ENCODE measurements at regions not wholly inside any gene's neighbourhood (a gene's known extent, or its start where the extent isn't known, plus 50 kb on each side); places are given as distances from the start of the nearest gene placed in this dataset.

- no peaks in the 10 kb centered on the region for H3K4me1 ChIP-seq (ENCODE audit: control insufficient read depth, extremely low read depth, insufficient read depth, low read length)
These were observed 95.4 kb upstream of the CADPS start for GRCh38 chr3:62970648-62971047.

GRCh38 chr3:62975566-62975965 is 100.3 kb upstream of the CADPS start:
- Histone ChIP-seq H4K20me1 (ENCODE audit: control insufficient read depth, extremely low read depth, insufficient read depth, low read length) (no peaks in the 10 kb centered on the region), H3K4me1 (ENCODE audit: control insufficient read depth, extremely low read depth, insufficient read depth, low read length) (no peaks in the 10 kb centered on the region), H3K4me2 (ENCODE audit: extremely low read depth, insufficient read depth, low read length) (no peak overlapping the region), H2AFZ (ENCODE audit: low read length) (no peak overlapping the region), H3K36me3 (ENCODE audit: control insufficient read depth, insufficient read depth, low read length) (no peaks in the 10 kb centered on the region), H3K9ac (ENCODE audit: insufficient read depth, low read length) (no peak overlapping the region), H3K27me3 (ENCODE audit: control insufficient read depth, insufficient read depth, low read length) (no peaks in the 10 kb centered on the region), H3K27ac (ENCODE audit: insufficient read depth, low read length) (no peak overlapping the region), H3K9me3 (ENCODE audit: control insufficient read depth, insufficient read depth, low read depth, low read length) (no peaks in the 10 kb centered on the region), H3K79me2 (ENCODE audit: control insufficient read depth, insufficient read depth, low read length) (no peaks in the 10 kb centered on the region), H3K4me3 (replicated peaks in 1 of 4; ENCODE audit: control extremely low read depth in 1 of 4, insufficient read depth in 1 of 4, low read depth in 3 of 4, low read length in 4 of 4) (no peak overlapping the region)
- no peak for TF ChIP-seq CTCF (conservative IDR thresholded peaks at IDR 0.05 in 1 of 2, IDR thresholded peaks at IDR 0.05 in 1 of 2; ENCODE audit: low read depth in 1 of 2, low read length in 2 of 2)
- TF ChIP-seq EZH2 (IDR thresholded peaks at IDR 0.05; ENCODE audit: low read length, missing control alignments), result no peak
- no peak for DNase-seq (ENCODE audit: low read depth in 2 of 2)

More at GRCh38 chr3:62970648-62971047, 95.4 kb upstream of the CADPS start:
- Histone ChIP-seq H3K27ac (ENCODE audit: insufficient read depth, low read length) (no peak overlapping the region), H3K4me2 (ENCODE audit: extremely low read depth, insufficient read depth, low read length) (no peak overlapping the region), H4K20me1 (ENCODE audit: control insufficient read depth, extremely low read depth, insufficient read depth, low read length) (no peaks in the 10 kb centered on the region), H3K9ac (ENCODE audit: insufficient read depth, low read length) (no peak overlapping the region), H3K9me3 (ENCODE audit: control insufficient read depth, insufficient read depth, low read depth, low read length) (no peaks in the 10 kb centered on the region), H3K79me2 (ENCODE audit: control insufficient read depth, insufficient read depth, low read length) (no peaks in the 10 kb centered on the region), H2AFZ (ENCODE audit: low read length) (no peak overlapping the region), H3K27me3 (ENCODE audit: control insufficient read depth, insufficient read depth, low read length) (no peaks in the 10 kb centered on the region), H3K4me3 (replicated peaks in 1 of 4; ENCODE audit: control extremely low read depth in 1 of 4, insufficient read depth in 1 of 4, low read depth in 3 of 4, low read length in 4 of 4) (no peak overlapping the region), H3K36me3 (ENCODE audit: control insufficient read depth, insufficient read depth, low read length) (no peaks in the 10 kb centered on the region)
- peak in 1 of 2 donors; percentile 22 for DNase-seq (ENCODE audit: low read depth in 2 of 2)
- TF ChIP-seq CTCF (conservative IDR thresholded peaks at IDR 0.05 in 1 of 2, IDR thresholded peaks at IDR 0.05 in 1 of 2; ENCODE audit: low read depth in 1 of 2, low read length in 2 of 2), result no peak
- TF ChIP-seq EZH2 (IDR thresholded peaks at IDR 0.05; ENCODE audit: low read length, missing control alignments), result no peak

GRCh38 chr3:62981962-62982361 is 106.7 kb upstream of the CADPS start:
- Histone ChIP-seq H3K27ac (ENCODE audit: insufficient read depth, low read length) (no peak overlapping the region), H3K36me3 (ENCODE audit: control insufficient read depth, insufficient read depth, low read length) (no peaks in the 10 kb centered on the region), H4K20me1 (ENCODE audit: control insufficient read depth, extremely low read depth, insufficient read depth, low read length) (no peaks in the 10 kb centered on the region), H3K9ac (ENCODE audit: insufficient read depth, low read length) (no peak overlapping the region), H3K4me1 (ENCODE audit: control insufficient read depth, extremely low read depth, insufficient read depth, low read length) (no peaks in the 10 kb centered on the region), H3K79me2 (ENCODE audit: control insufficient read depth, insufficient read depth, low read length) (no peaks in the 10 kb centered on the region), H3K4me3 (replicated peaks in 1 of 4; ENCODE audit: control extremely low read depth in 1 of 4, insufficient read depth in 1 of 4, low read depth in 3 of 4, low read length in 4 of 4) (no peak overlapping the region), H3K4me2 (ENCODE audit: extremely low read depth, insufficient read depth, low read length) (no peak overlapping the region), H2AFZ (ENCODE audit: low read length) (no peak overlapping the region), H3K27me3 (ENCODE audit: control insufficient read depth, insufficient read depth, low read length) (no peaks in the 10 kb centered on the region), H3K9me3 (ENCODE audit: control insufficient read depth, insufficient read depth, low read depth, low read length) (no peaks in the 10 kb centered on the region)
- no peak for DNase-seq (ENCODE audit: low read depth in 2 of 2)
- TF ChIP-seq EZH2 (IDR thresholded peaks at IDR 0.05; ENCODE audit: low read length, missing control alignments) (no peak), CTCF (conservative IDR thresholded peaks at IDR 0.05 in 1 of 2, IDR thresholded peaks at IDR 0.05 in 1 of 2; ENCODE audit: low read depth in 1 of 2, low read length in 2 of 2) (no peak)
